ENCODE measurements at regions not wholly inside any gene's neighbourhood (a gene's known extent, or its start where the extent isn't known, plus 50 kb on each side); places are given as distances from the start of the nearest gene placed in this dataset.

GRCh38 chr1:234545517-234546386 is 64.2 kb downstream of the IRF2BP2 start (continued):
- TF ChIP-seq ONECUT2 (CRISPR knock-in tag; IDR thresholded peaks at IDR 0.05) (no peak), JDP2 (CRISPR knock-in tag; IDR thresholded peaks at IDR 0.05; ENCODE audit: borderline replicate concordance) (no peak), ZNF136 (CRISPR knock-in tag; IDR thresholded peaks at IDR 0.05; ENCODE audit: low read depth) (no peak), ZNF567 (CRISPR knock-in tag; IDR thresholded peaks at IDR 0.05; ENCODE audit: borderline replicate concordance) (no peak), ZNF263 (CRISPR knock-in tag; IDR thresholded peaks at IDR 0.05) (no peak), ZNF629 (CRISPR knock-in tag; conservative IDR thresholded peaks at IDR 0.05) (no peak), EEA1 (CRISPR knock-in tag; IDR thresholded peaks at IDR 0.05; ENCODE audit: borderline replicate concordance) (no peak), KAT7 (CRISPR knock-in tag; IDR thresholded peaks at IDR 0.05; ENCODE audit: borderline replicate concordance) (no peak), ZBTB42 (CRISPR knock-in tag; IDR thresholded peaks at IDR 0.05) (no peak), ZNF784 (CRISPR knock-in tag; IDR thresholded peaks at IDR 0.05; ENCODE audit: borderline replicate concordance) (no peak), ZNF850 (CRISPR knock-in tag; conservative IDR thresholded peaks at IDR 0.05) (no peak), ZNF557 (CRISPR knock-in tag; IDR thresholded peaks at IDR 0.05) (0 out of 2 replicates have a peak, but pooled peaks have one; percentile 48), ZNF780A (CRISPR knock-in tag; IDR thresholded peaks at IDR 0.05) (no peak), ZNF17 (CRISPR knock-in tag; IDR thresholded peaks at IDR 0.05) (no peak), CAMTA2 (CRISPR knock-in tag; IDR thresholded peaks at IDR 0.05; ENCODE audit: borderline replicate concordance) (no peak), SSRP1 (CRISPR knock-in tag; IDR thresholded peaks at IDR 0.05) (no peak; the same call in none of the 2 replicates), GATAD2A (CRISPR knock-in tag; IDR thresholded peaks at IDR 0.05) (peak; percentile 81), RBM22 (optimal IDR thresholded peaks at IDR 0.05; ENCODE audit: low read length) (no peak), DRAP1 (CRISPR knock-in tag; IDR thresholded peaks at IDR 0.05) (peak; percentile 35), SAFB2 (CRISPR knock-in tag; IDR thresholded peaks at IDR 0.05; ENCODE audit: borderline replicate concordance, low read depth) (no peak), BATF2 (CRISPR knock-in tag; IDR thresholded peaks at IDR 0.05) (no peak), TRAFD1 (CRISPR knock-in tag; IDR thresholded peaks at IDR 0.05; ENCODE audit: borderline replicate concordance) (no peak), STAT5B (CRISPR knock-in tag; IDR thresholded peaks at IDR 0.05) (no peak), CREM (IDR thresholded peaks at IDR 0.05) (no peak), CREM (CRISPR knock-in tag; IDR thresholded peaks at IDR 0.05) (no peak), ATF4 (CRISPR knock-in tag; IDR thresholded peaks at IDR 0.05) (no peak; a peak in 1 of 4 replicates), SP4 (CRISPR knock-in tag; IDR thresholded peaks at IDR 0.05) (no peak), GTF2F1 (IDR thresholded peaks at IDR 0.05; ENCODE audit: low read length) (no peak)

Measured in HepG2 (cell line).